ENCODE measurements at regions not wholly inside any gene's neighbourhood (a gene's known extent, or its start where the extent isn't known, plus 50 kb on each side); places are given as distances from the start of the nearest gene placed in this dataset.

GRCh38 chr2:49801898-49802450, 647.7 kb upstream of the FSHR start:
- TF ChIP-seq POLR2AphosphoS5 (IDR thresholded peaks at IDR 0.05; ENCODE audit: low read depth, low read length): no peak
- TF ChIP-seq POLR2A (IDR thresholded peaks at IDR 0.05; ENCODE audit: low read depth, low read length): no peak
- no peak for TF ChIP-seq TAF1 (IDR thresholded peaks at IDR 0.05; ENCODE audit: borderline replicate concordance, low read depth, low read length)
- DNase-seq (ENCODE audit: insufficient read length) (no peak), FAIRE-seq (no peak)

GRCh38 chr2:49798570-49798969, 644.3 kb upstream of the FSHR start:
- DNase-seq (ENCODE audit: insufficient read length): no peak
- TF ChIP-seq POLR2A (IDR thresholded peaks at IDR 0.05; ENCODE audit: low read depth, low read length) (no peak), POLR2AphosphoS5 (IDR thresholded peaks at IDR 0.05; ENCODE audit: low read depth, low read length) (no peak), TAF1 (IDR thresholded peaks at IDR 0.05; ENCODE audit: borderline replicate concordance, low read depth, low read length) (no peak)
- no peak for FAIRE-seq

GRCh38 chr2:49796266-49796665, 642.0 kb upstream of the FSHR start:
- no peak for DNase-seq (ENCODE audit: insufficient read length)
- TF ChIP-seq POLR2AphosphoS5 (IDR thresholded peaks at IDR 0.05; ENCODE audit: low read depth, low read length): no peak
- TF ChIP-seq POLR2A (IDR thresholded peaks at IDR 0.05; ENCODE audit: low read depth, low read length): no peak
- TF ChIP-seq TAF1 (IDR thresholded peaks at IDR 0.05; ENCODE audit: borderline replicate concordance, low read depth, low read length): no peak
- FAIRE-seq: no peak

DNA sequence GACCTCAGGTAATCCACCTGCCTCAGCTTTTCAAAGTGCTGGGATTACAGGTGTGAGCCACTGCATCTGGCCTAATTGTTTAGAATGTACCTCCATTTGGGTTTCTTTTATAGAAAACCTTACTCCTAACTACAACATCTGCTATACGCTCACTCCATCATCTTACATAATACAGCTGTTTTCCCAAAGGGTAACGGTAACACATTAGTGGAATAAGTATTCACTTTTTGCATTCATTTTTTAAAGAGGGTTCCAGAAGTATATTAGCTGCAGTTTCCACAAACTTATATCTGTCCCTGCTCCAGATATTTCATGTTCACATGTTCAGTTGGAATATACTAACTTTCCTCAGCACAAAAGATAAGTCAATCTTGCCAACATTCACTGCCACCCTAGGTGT, 640.1 kb upstream of the FSHR start:
- TF ChIP-seq POLR2AphosphoS5 (IDR thresholded peaks at IDR 0.05; ENCODE audit: low read depth, low read length) (no peak), TAF1 (IDR thresholded peaks at IDR 0.05; ENCODE audit: borderline replicate concordance, low read depth, low read length) (no peak), POLR2A (IDR thresholded peaks at IDR 0.05; ENCODE audit: low read depth, low read length) (no peak)
- DNase-seq (ENCODE audit: insufficient read length) (no peak), FAIRE-seq (no peak)

GRCh38 chr2:49788300-49788699, 634.0 kb upstream of the FSHR start:
- DNase-seq (ENCODE audit: insufficient read length): no peak
- FAIRE-seq: no peak
- TF ChIP-seq POLR2A (IDR thresholded peaks at IDR 0.05; ENCODE audit: low read depth, low read length): no peak
- no peak for TF ChIP-seq POLR2AphosphoS5 (IDR thresholded peaks at IDR 0.05; ENCODE audit: low read depth, low read length)
- no peak for TF ChIP-seq TAF1 (IDR thresholded peaks at IDR 0.05; ENCODE audit: borderline replicate concordance, low read depth, low read length)

- DNase-seq (ENCODE audit: insufficient read length): no peak
- TF ChIP-seq POLR2A (IDR thresholded peaks at IDR 0.05; ENCODE audit: low read depth, low read length) (no peak), TAF1 (IDR thresholded peaks at IDR 0.05; ENCODE audit: borderline replicate concordance, low read depth, low read length) (no peak), POLR2AphosphoS5 (IDR thresholded peaks at IDR 0.05; ENCODE audit: low read depth, low read length) (no peak)
- no peak for FAIRE-seq
These were observed 626.6 kb upstream of the FSHR start for GRCh38 chr2:49780949-49781348.

GRCh38 chr2:49772299-49772970, 618.1 kb upstream of the FSHR start:
- FAIRE-seq: no peak
- TF ChIP-seq POLR2A (IDR thresholded peaks at IDR 0.05; ENCODE audit: low read depth, low read length): no peak
- TF ChIP-seq TAF1 (IDR thresholded peaks at IDR 0.05; ENCODE audit: borderline replicate concordance, low read depth, low read length): no peak
- TF ChIP-seq POLR2AphosphoS5 (IDR thresholded peaks at IDR 0.05; ENCODE audit: low read depth, low read length): no peak
- DNase-seq (ENCODE audit: insufficient read length): no peak

DNA sequence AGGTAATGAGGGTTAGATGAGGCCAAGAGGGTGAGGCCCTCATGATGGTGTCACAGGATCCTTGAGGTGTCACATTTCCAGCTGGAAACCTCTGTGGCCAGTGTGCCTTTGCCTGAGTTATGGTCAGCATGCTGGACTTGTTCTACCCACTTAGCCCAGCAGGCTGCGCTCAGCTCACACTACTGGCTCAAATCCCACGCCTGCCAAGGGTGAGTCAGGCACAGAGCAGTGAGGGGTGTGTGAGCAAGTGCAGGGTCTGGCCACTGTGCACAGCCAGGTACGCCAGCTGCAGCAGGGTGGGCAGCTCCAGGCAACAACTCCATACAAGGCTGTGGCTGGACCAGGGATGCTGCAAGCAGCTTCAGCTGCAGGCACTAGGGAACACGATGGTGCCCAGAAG, 616.6 kb upstream of the FSHR start:
- TF ChIP-seq POLR2AphosphoS5 (IDR thresholded peaks at IDR 0.05; ENCODE audit: low read depth, low read length) (no peak), TAF1 (IDR thresholded peaks at IDR 0.05; ENCODE audit: borderline replicate concordance, low read depth, low read length) (no peak), POLR2A (IDR thresholded peaks at IDR 0.05; ENCODE audit: low read depth, low read length) (no peak)
- no peak for DNase-seq (ENCODE audit: insufficient read length)
- FAIRE-seq: no peak

GRCh38 chr2:49767316-49767715, 613.0 kb upstream of the FSHR start:
- TF ChIP-seq POLR2AphosphoS5 (IDR thresholded peaks at IDR 0.05; ENCODE audit: low read depth, low read length) (no peak), POLR2A (IDR thresholded peaks at IDR 0.05; ENCODE audit: low read depth, low read length) (no peak), TAF1 (IDR thresholded peaks at IDR 0.05; ENCODE audit: borderline replicate concordance, low read depth, low read length) (no peak)
- FAIRE-seq (no peak), DNase-seq (ENCODE audit: insufficient read length) (no peak)

GRCh38 chr2:49755777-49756176, 601.5 kb upstream of the FSHR start:
- TF ChIP-seq POLR2A (IDR thresholded peaks at IDR 0.05; ENCODE audit: low read depth, low read length) (no peak), POLR2AphosphoS5 (IDR thresholded peaks at IDR 0.05; ENCODE audit: low read depth, low read length) (no peak), TAF1 (IDR thresholded peaks at IDR 0.05; ENCODE audit: borderline replicate concordance, low read depth, low read length) (no peak)
- FAIRE-seq (no peak), DNase-seq (ENCODE audit: insufficient read length) (no peak)

DNA sequence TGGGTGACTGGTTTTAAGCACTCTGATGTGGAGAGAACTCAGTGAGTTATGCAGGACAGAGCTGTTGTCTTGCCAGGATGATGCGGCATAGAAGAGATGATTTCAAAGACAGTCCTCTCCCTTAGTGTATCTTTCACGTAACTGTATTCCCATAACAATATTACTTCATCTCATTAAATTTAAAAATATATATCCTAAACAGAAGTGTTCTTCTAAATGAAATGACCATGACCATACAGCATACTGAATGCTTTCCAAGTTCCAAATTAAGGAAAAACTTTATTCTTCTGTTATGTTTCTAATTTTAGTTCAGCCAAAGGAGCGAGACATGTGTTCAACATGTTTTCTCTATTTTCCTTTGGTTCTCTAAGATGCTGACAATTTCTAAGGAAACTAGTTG, 600.1 kb upstream of the FSHR start:
- TF ChIP-seq TAF1 (IDR thresholded peaks at IDR 0.05; ENCODE audit: borderline replicate concordance, low read depth, low read length): no peak
- TF ChIP-seq POLR2AphosphoS5 (IDR thresholded peaks at IDR 0.05; ENCODE audit: low read depth, low read length): no peak
- TF ChIP-seq POLR2A (IDR thresholded peaks at IDR 0.05; ENCODE audit: low read depth, low read length): no peak
- FAIRE-seq: no peak
- no peak for DNase-seq (ENCODE audit: insufficient read length)

DNA sequence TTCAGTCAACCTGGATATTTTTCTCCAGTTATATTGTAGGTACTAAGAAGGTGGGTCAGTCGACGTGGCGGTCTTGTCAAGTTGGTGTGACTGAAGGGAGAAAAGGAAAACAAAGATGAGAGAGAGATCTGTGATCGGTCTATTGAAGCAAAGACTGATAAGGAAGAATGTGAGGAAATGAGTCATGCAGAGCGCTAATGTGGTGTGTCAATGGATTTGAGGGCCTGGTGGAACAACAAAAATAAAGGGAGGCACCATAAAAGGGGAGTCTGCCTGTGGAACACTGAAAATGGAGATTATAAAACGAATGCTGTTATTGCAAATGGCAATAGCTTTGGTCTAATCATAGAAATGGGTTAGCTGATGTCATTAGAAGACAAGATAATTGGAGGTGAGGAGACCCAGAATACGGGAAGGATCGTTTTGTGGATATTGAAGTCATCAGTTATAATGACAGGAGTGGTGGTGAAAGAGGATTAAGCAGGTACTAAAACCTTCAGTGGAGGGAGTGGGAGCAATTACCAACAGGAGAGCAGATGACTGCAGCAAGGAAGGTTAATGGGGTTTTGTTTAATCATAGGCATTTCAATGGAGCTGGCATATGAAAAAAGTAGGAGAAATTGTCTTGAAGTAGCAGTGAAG, 599.1 kb upstream of the FSHR start:
- FAIRE-seq (no peak), DNase-seq (ENCODE audit: insufficient read length) (no peak)

More for the DNA sequence above, 599.1 kb upstream of the FSHR start:
- no peak for TF ChIP-seq POLR2AphosphoS5 (IDR thresholded peaks at IDR 0.05; ENCODE audit: low read depth, low read length)
- no peak for TF ChIP-seq POLR2A (IDR thresholded peaks at IDR 0.05; ENCODE audit: low read depth, low read length)
- TF ChIP-seq TAF1 (IDR thresholded peaks at IDR 0.05; ENCODE audit: borderline replicate concordance, low read depth, low read length): no peak

Data from GM12892 (cell line).